ENCODE measurements at regions not wholly inside any gene's neighbourhood (a gene's known extent, or its start where the extent isn't known, plus 50 kb on each side); places are given as distances from the start of the nearest gene placed in this dataset.

DNA sequence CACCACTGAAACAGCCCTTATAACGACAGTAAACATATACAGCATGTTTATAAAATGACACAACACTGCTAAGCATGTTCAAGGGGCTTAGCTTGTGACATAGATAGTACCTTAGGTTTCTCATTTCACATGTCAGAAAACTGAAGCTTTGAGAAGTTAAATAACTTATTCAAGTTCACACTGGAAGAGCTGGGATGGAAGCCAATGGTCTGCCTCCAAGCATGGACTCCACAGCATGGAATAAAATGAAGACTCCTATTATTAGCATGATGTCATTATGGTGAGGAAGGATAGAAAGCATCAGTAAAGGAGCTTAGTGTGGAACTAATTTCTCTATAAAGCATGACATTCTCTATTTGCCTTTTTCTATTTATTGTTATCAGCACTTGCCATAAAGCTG is 316.7 kb downstream of the PLK2 start:
- Histone ChIP-seq H3K4me3 (no peak overlapping the region), H3K36me3 (no peaks in the 10 kb centered on the region), H3K4me1 (no peaks in the 10 kb centered on the region), H3K9me3 (no peaks in the 10 kb centered on the region), H3K27ac (no peak overlapping the region), H3K27me3 (no peaks in the 10 kb centered on the region)
- intact Hi-C loops (cut with DNase I; ENCODE audit: low total_unique reads), result no loop called here
- DNase-seq (ENCODE audit: low spot score in 2 of 2), result no peak
- TF ChIP-seq, protein P1, sequence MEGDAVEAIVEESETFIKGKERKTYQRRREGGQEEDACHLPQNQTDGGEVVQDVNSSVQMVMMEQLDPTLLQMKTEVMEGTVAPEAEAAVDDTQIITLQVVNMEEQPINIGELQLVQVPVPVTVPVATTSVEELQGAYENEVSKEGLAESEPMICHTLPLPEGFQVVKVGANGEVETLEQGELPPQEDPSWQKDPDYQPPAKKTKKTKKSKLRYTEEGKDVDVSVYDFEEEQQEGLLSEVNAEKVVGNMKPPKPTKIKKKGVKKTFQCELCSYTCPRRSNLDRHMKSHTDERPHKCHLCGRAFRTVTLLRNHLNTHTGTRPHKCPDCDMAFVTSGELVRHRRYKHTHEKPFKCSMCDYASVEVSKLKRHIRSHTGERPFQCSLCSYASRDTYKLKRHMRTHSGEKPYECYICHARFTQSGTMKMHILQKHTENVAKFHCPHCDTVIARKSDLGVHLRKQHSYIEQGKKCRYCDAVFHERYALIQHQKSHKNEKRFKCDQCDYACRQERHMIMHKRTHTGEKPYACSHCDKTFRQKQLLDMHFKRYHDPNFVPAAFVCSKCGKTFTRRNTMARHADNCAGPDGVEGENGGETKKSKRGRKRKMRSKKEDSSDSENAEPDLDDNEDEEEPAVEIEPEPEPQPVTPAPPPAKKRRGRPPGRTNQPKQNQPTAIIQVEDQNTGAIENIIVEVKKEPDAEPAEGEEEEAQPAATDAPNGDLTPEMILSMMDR (IDR thresholded peaks at IDR 0.05), result no peak
- no peak for TF ChIP-seq POLR2AphosphoS5 (IDR thresholded peaks at IDR 0.05)
- TF ChIP-seq POLR2A (IDR thresholded peaks at IDR 0.05), result no peak

DNA sequence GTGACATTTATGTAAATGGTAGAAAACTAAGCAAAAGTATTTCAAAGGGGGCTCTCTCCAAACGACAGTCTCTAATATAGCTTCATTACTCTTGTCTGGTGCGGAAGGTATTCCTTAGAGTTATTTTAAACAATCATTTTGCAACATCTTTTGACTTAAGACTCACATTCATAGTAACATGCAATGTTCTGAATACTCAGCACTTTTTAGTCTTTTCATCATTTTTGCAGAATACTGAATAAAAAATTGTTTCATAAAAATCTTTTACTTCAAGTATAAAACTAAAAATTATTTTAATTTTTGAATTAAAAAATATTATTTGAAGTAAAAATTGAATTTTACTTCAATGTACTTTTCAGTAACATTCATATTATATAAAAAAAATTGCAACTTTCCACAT is 321.1 kb downstream of the PLK2 start:
- H3K36me3 ChIP-seq, result no peaks in the 10 kb centered on the region
- H3K4me1 ChIP-seq, result no peaks in the 10 kb centered on the region
- DNase-seq (ENCODE audit: low spot score in 2 of 2), result no peak
- no peak overlapping the region for H3K27ac ChIP-seq
- intact Hi-C loops (cut with DNase I; ENCODE audit: low total_unique reads), result no loop called here
- TF ChIP-seq POLR2A (IDR thresholded peaks at IDR 0.05) (no peak), POLR2AphosphoS5 (IDR thresholded peaks at IDR 0.05) (no peak)
- TF ChIP-seq, protein P1 (IDR thresholded peaks at IDR 0.05), result no peak
- H3K4me3 ChIP-seq, result no peak overlapping the region
- H3K9me3 ChIP-seq, result no peaks in the 10 kb centered on the region
- H3K27me3 ChIP-seq, result no peaks in the 10 kb centered on the region

DNA sequence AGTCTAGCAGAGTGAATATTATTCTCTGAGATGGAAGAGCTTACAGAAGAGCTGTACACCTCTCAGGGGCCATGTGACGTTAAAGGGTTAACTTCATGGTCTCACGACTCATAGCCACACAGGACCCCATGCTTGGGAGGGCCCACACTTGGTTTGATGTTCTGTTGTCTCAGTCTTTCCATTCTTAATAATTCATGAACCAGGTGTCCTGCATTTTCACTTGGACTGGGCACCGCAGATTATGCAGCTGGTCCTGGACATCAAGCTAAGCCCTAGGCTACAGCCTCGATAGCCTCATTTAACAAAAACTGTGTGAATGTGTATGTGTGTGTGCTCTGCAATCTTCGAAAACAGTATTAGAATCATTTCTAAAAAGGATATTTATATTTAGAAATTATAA is 323.5 kb downstream of the PLK2 start:
- Histone ChIP-seq H3K4me3 (no peak overlapping the region), H3K27me3 (no peaks in the 10 kb centered on the region), H3K9me3 (no peaks in the 10 kb centered on the region), H3K4me1 (no peaks in the 10 kb centered on the region), H3K36me3 (no peaks in the 10 kb centered on the region), H3K27ac (no peak overlapping the region)
- TF ChIP-seq POLR2A (IDR thresholded peaks at IDR 0.05) (no peak), POLR2AphosphoS5 (IDR thresholded peaks at IDR 0.05) (no peak)
- TF ChIP-seq, protein P1 (IDR thresholded peaks at IDR 0.05), result no peak
- no peak for DNase-seq (ENCODE audit: low spot score in 2 of 2)
- intact Hi-C loops (cut with DNase I; ENCODE audit: low total_unique reads), result no loop called here

DNA sequence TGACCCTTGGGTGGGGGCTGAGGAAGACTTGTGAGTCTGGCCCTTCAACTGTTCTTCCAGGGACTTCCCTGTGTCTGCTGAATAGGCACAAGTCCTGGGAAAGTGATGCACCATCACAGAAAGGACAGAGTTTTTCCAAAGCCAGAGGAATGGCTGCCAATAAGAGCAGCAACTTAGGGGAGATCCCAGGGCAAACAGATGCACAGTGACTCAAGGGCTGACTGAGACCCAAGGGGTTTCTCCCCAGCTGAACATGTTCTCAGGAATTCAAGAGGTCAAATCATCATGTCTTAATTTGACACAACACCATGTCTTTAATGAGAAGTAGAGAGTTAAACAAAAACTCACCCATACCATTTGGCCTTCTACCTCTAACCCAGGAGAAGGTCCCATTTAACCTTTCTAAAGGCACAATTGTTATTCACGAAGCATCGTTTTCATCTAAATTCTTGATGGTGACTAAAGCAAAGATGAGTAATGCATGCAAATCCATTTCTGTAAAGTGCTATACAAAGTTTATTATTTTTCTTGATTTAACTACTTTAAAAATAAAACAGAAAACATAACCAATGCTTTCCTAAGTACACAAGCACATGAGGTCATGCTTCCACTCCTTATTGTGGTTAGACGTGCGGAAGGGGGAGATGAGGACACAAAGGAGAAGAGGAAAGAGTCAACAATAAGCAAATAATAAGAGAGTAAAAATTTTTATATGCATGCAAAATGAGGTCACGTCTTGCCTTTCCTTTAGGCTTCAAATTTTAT is 324.1 kb downstream of the PLK2 start:
- DNase-seq (ENCODE audit: low spot score in 2 of 2), result no peak
- no peaks in the 10 kb centered on the region for H3K36me3 ChIP-seq
- intact Hi-C loops (cut with DNase I; ENCODE audit: low total_unique reads), result no loop called here
- TF ChIP-seq POLR2A (IDR thresholded peaks at IDR 0.05) (no peak), POLR2AphosphoS5 (IDR thresholded peaks at IDR 0.05) (no peak)
- TF ChIP-seq, protein P1 (IDR thresholded peaks at IDR 0.05), result no peak
- no peak overlapping the region for H3K4me3 ChIP-seq
- no peaks in the 10 kb centered on the region for H3K27me3 ChIP-seq
- no peak overlapping the region for H3K27ac ChIP-seq
- no peaks in the 10 kb centered on the region for H3K4me1 ChIP-seq
- H3K9me3 ChIP-seq, result no peaks in the 10 kb centered on the region

DNA sequence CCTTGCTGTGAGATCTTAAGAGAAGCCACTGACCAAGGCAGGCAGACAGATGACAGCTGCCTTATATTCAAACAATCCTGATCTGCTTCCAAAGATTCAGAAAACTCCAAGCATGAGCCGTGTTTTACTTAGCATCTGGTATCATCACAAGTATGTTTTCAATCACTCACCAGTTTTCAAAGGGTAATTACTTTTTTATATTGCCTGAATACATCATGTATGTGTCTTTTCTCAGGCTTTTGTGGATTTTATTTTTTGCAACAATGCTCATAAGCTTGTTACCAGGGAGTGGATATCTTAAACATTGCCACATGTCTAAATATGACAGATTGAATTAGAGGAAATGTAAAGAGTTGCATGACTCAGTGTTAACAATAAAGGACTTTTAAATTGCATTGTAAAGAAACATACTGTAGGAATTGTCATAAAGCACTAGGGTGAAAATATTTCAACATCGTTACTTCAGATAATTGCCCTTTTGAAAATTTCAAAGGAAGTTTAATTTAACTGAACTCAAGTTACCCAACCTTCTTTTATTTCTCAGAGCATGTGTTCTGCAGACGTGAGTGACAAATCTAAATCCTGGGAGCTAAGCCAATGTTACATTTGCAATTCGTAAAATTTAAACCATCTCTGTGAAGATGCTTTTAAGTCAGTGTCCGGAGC is 326.1 kb downstream of the PLK2 start:
- intact Hi-C loops (cut with DNase I; ENCODE audit: low total_unique reads), result no loop called here

More for the DNA sequence above, 326.1 kb downstream of the PLK2 start:
- no peaks in the 10 kb centered on the region for H3K27me3 ChIP-seq
- no peaks in the 10 kb centered on the region for H3K9me3 ChIP-seq
- H3K36me3 ChIP-seq, result no peaks in the 10 kb centered on the region
- H3K27ac ChIP-seq, result no peak overlapping the region
- no peaks in the 10 kb centered on the region for H3K4me1 ChIP-seq
- DNase-seq (ENCODE audit: low spot score in 2 of 2), result no peak
- TF ChIP-seq POLR2A (IDR thresholded peaks at IDR 0.05), result no peak
- TF ChIP-seq, protein P1 (IDR thresholded peaks at IDR 0.05), result no peak
- TF ChIP-seq POLR2AphosphoS5 (IDR thresholded peaks at IDR 0.05), result no peak
- no peak overlapping the region for H3K4me3 ChIP-seq

Data from breast epithelium (tissue), 4 donors.